22Rv1 (cell line): ENCODE measurements at regions not wholly inside any gene's neighbourhood (a gene's known extent, or its start where the extent isn't known, plus 50 kb on each side); places are given as distances from the start of the nearest gene placed in this dataset.

ENCODE experiments used
- CTCF ChIP-seq: fragments of 450-650 bp; IDR thresholded peaks from 2 replicates; pipeline ENCODE4 v1.5.1; 2017; ENCODE audit warnings: mild to moderate bottlenecking
- ZFX ChIP-seq: fragments of 450-650 bp; IDR thresholded peaks from 2 replicates; pipeline ENCODE4 v1.6.1; 2017; ENCODE audit warnings: antibody characterized with exemption, borderline replicate concordance

DNA sequence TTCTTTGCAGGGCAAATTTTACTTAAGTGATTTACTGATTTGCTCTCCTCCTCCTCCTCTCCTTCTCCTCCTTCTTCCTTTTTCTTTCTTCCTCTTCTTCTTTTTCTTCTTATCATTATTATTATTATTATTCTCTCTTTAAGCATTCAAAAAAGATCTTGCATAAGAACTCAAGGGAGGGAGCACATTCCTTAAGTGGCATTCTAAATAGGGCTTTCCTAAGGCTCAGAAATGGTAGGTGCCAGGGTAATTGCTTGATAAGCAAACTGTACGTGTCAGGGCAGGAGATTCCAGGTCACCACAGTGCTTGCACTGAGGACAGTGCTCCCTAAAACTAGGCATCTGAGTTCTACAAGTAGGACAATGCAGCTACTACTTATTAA is 92.4 kb downstream of the SPTSSA start:
- no peak for TF ChIP-seq CTCF
- no peak for TF ChIP-seq ZFX
